ENCODE measurements at regions not wholly inside any gene's neighbourhood (a gene's known extent, or its start where the extent isn't known, plus 50 kb on each side); places are given as distances from the start of the nearest gene placed in this dataset.
A peak's percentile ranks its signal among the peaks of the same experiment; 100 is the strongest.

GRCh38 chr10:50936335-50936734, 50.9 kb upstream of the A1CF start:
- in situ Hi-C loops (cut with HindIII; ENCODE audit: low pct_ligation_motif_present, low pct_unique_long_range_greater_than_20kb, low sequenced_read_pairs): no loop called here
- DNase-seq: no peak

GRCh38 chr10:50937230-50937907, 51.9 kb upstream of the A1CF start:
- peak; percentile 42 for DNase-seq
- in situ Hi-C loops (cut with HindIII; ENCODE audit: low pct_ligation_motif_present, low pct_unique_long_range_greater_than_20kb, low sequenced_read_pairs): no loop called here

GRCh38 chr10:50941629-50942028, 56.2 kb upstream of the A1CF start:
- no peak for DNase-seq
- in situ Hi-C loops (cut with HindIII; ENCODE audit: low pct_ligation_motif_present, low pct_unique_long_range_greater_than_20kb, low sequenced_read_pairs): no loop called here

- DNase-seq: no peak
- in situ Hi-C loops (cut with HindIII; ENCODE audit: low pct_ligation_motif_present, low pct_unique_long_range_greater_than_20kb, low sequenced_read_pairs): no loop called here
Observed at GRCh38 chr10:50946991-50947781, 61.8 kb upstream of the A1CF start.

GRCh38 chr10:50951365-50951764, 65.9 kb upstream of the A1CF start:
- DNase-seq: no peak
- in situ Hi-C loops (cut with HindIII; ENCODE audit: low pct_ligation_motif_present, low pct_unique_long_range_greater_than_20kb, low sequenced_read_pairs): no loop called here

- DNase-seq: no peak
- in situ Hi-C loops (cut with HindIII; ENCODE audit: low pct_ligation_motif_present, low pct_unique_long_range_greater_than_20kb, low sequenced_read_pairs): no loop called here
Observed at GRCh38 chr10:50961297-50961696, 75.9 kb upstream of the A1CF start.

GRCh38 chr10:50963063-50963462, 77.6 kb upstream of the A1CF start:
- DNase-seq: no peak
- in situ Hi-C loops (cut with HindIII; ENCODE audit: low pct_ligation_motif_present, low pct_unique_long_range_greater_than_20kb, low sequenced_read_pairs): no loop called here

- no peak for DNase-seq
- in situ Hi-C loops (cut with HindIII; ENCODE audit: low pct_ligation_motif_present, low pct_unique_long_range_greater_than_20kb, low sequenced_read_pairs): no loop called here
Observed at GRCh38 chr10:50968386-50969091, 83.1 kb upstream of the A1CF start.

- in situ Hi-C loops (cut with HindIII; ENCODE audit: low pct_ligation_motif_present, low pct_unique_long_range_greater_than_20kb, low sequenced_read_pairs): no loop called here
- peak; percentile 7 for DNase-seq
Observed at GRCh38 chr10:50972591-50972990, 87.2 kb upstream of the A1CF start.

GRCh38 chr10:50981385-50981784, 92.9 kb upstream of the PRKG1 start:
- DNase-seq: no peak
- in situ Hi-C loops (cut with HindIII; ENCODE audit: low pct_ligation_motif_present, low pct_unique_long_range_greater_than_20kb, low sequenced_read_pairs): no loop called here

- DNase-seq: no peak
- in situ Hi-C loops (cut with HindIII; ENCODE audit: low pct_ligation_motif_present, low pct_unique_long_range_greater_than_20kb, low sequenced_read_pairs): no loop called here
Observed at GRCh38 chr10:50981904-50982303, 92.4 kb upstream of the PRKG1 start.

GRCh38 chr10:50982989-50983388, 91.3 kb upstream of the PRKG1 start:
- no peak for DNase-seq
- in situ Hi-C loops (cut with HindIII; ENCODE audit: low pct_ligation_motif_present, low pct_unique_long_range_greater_than_20kb, low sequenced_read_pairs): no loop called here

- in situ Hi-C loops (cut with HindIII; ENCODE audit: low pct_ligation_motif_present, low pct_unique_long_range_greater_than_20kb, low sequenced_read_pairs): no loop called here
- no peak for DNase-seq
Observed at GRCh38 chr10:50987934-50988333, 86.4 kb upstream of the PRKG1 start.

GRCh38 chr10:50988792-50989191, 85.5 kb upstream of the PRKG1 start:
- DNase-seq: peak; percentile 12
- in situ Hi-C loops (cut with HindIII; ENCODE audit: low pct_ligation_motif_present, low pct_unique_long_range_greater_than_20kb, low sequenced_read_pairs): no loop called here

GRCh38 chr10:50990568-50991455, 83.5 kb upstream of the PRKG1 start:
- no peak for DNase-seq
- in situ Hi-C loops (cut with HindIII; ENCODE audit: low pct_ligation_motif_present, low pct_unique_long_range_greater_than_20kb, low sequenced_read_pairs): no loop called here

GRCh38 chr10:50991456-50992355, 82.6 kb upstream of the PRKG1 start:
- DNase-seq: no peak
- in situ Hi-C loops (cut with HindIII; ENCODE audit: low pct_ligation_motif_present, low pct_unique_long_range_greater_than_20kb, low sequenced_read_pairs): no loop called here

- no peak for DNase-seq
- in situ Hi-C loops (cut with HindIII; ENCODE audit: low pct_ligation_motif_present, low pct_unique_long_range_greater_than_20kb, low sequenced_read_pairs): no loop called here
Observed at GRCh38 chr10:50992356-50992901, 81.9 kb upstream of the PRKG1 start.
